ENCODE measurements at regions not wholly inside any gene's neighbourhood (a gene's known extent, or its start where the extent isn't known, plus 50 kb on each side); places are given as distances from the start of the nearest gene placed in this dataset.

GRCh38 chr9:103803245-103803644 is 290.9 kb upstream of the SMC2 start:
- TF ChIP-seq POLR2A (IDR thresholded peaks at IDR 0.05; ENCODE audit: low read length): no peak
- no peak for TF ChIP-seq GATA1 (IDR thresholded peaks at IDR 0.05; ENCODE audit: low read depth, low read length)

Data from erythroblast (primary cell).